ENCODE measurements at regions not wholly inside any gene's neighbourhood (a gene's known extent, or its start where the extent isn't known, plus 50 kb on each side); places are given as distances from the start of the nearest gene placed in this dataset.
"Not testable (repeated sequence)": the region's sequence is repeated elsewhere in the genome, so short reads cannot be mapped to it uniquely, and the experiment has no call there.

GRCh38 chr1:209123601-209124000, 459.9 kb upstream of the CAMK1G start:
- H3K4me1 Mint-ChIP-seq (ENCODE audit: low read depth, unreplicated experiment): no peaks in the 10 kb centered on the region
- FAIRE-seq: no peak

GRCh38 chr1:209129091-209129490, 454.4 kb upstream of the CAMK1G start:
- not testable (repeated sequence) for H3K4me1 ChIP-seq (ENCODE audit: insufficient read depth, low read length); H3K27ac ChIP-seq (ENCODE audit: low read depth, low read length); H3K9ac ChIP-seq (ENCODE audit: low read length); FAIRE-seq; H3K4me2 ChIP-seq (ENCODE audit: low read length); H3K27me3 Mint-ChIP-seq (ENCODE audit: low read depth, unreplicated experiment); H3K4me1 Mint-ChIP-seq (ENCODE audit: low read depth, unreplicated experiment); H3K9me3 Mint-ChIP-seq (ENCODE audit: unreplicated experiment); H3K36me3 Mint-ChIP-seq (ENCODE audit: low read depth, unreplicated experiment); H3K27me3 ChIP-seq (ENCODE audit: insufficient read depth, low read length); DNase-seq (ENCODE audit: low read depth); H4K20me1 ChIP-seq (ENCODE audit: insufficient read depth, low read length); H3K27ac Mint-ChIP-seq (ENCODE audit: unreplicated experiment); H2AFZ ChIP-seq (ENCODE audit: low read depth, low read length); H3K4me3 Mint-ChIP-seq (ENCODE audit: unreplicated experiment); H3K79me2 ChIP-seq (ENCODE audit: insufficient read depth, low read length); H3K4me3 ChIP-seq (ENCODE audit: insufficient read depth, low read depth, low read length); H3K36me3 ChIP-seq (ENCODE audit: insufficient read depth, low read length); H3K9me3 ChIP-seq (ENCODE audit: insufficient read depth, low read depth, low read length)

More at GRCh38 chr1:209123601-209124000, 459.9 kb upstream of the CAMK1G start:
- H3K79me2 ChIP-seq (ENCODE audit: insufficient read depth, low read length): no peaks in the 10 kb centered on the region
- Mint-ChIP-seq H3K4me3 (ENCODE audit: unreplicated experiment) (no peak overlapping the region), H3K9me3 (ENCODE audit: unreplicated experiment) (peaks cover 3% of the 10 kb centered on the region), H3K36me3 (ENCODE audit: low read depth, unreplicated experiment) (no peaks in the 10 kb centered on the region), H3K27ac (ENCODE audit: unreplicated experiment) (no peak overlapping the region), H3K27me3 (ENCODE audit: low read depth, unreplicated experiment) (no peaks in the 10 kb centered on the region)
- no peak for DNase-seq (ENCODE audit: low read depth)
- no peaks in the 10 kb centered on the region for H3K36me3 ChIP-seq (ENCODE audit: insufficient read depth, low read length)
- no peaks in the 10 kb centered on the region for H4K20me1 ChIP-seq (ENCODE audit: insufficient read depth, low read length)
- H3K9me3 ChIP-seq (ENCODE audit: insufficient read depth, low read depth, low read length): no peaks in the 10 kb centered on the region
- no peaks in the 10 kb centered on the region for H3K4me1 ChIP-seq (ENCODE audit: insufficient read depth, low read length)
- H3K9ac ChIP-seq (ENCODE audit: low read length): no peak overlapping the region
- H3K27me3 ChIP-seq (ENCODE audit: insufficient read depth, low read length): no peaks in the 10 kb centered on the region
- no peak overlapping the region for H3K4me3 ChIP-seq (ENCODE audit: insufficient read depth, low read depth, low read length)
- no peak overlapping the region for H3K4me2 ChIP-seq (ENCODE audit: low read length)
- no peak overlapping the region for H3K27ac ChIP-seq (ENCODE audit: low read depth, low read length)
- H2AFZ ChIP-seq (ENCODE audit: low read depth, low read length): no peak overlapping the region
- TF ChIP-seq EZH2 (IDR thresholded peaks at IDR 0.05; ENCODE audit: insufficient read depth, low read length) (no peak), CTCF (IDR thresholded peaks at IDR 0.05; ENCODE audit: insufficient read depth, low read depth, low read length) (no peak)

- no peaks in the 10 kb centered on the region for H3K4me1 ChIP-seq (ENCODE audit: insufficient read depth, low read length)
- no peaks in the 10 kb centered on the region for H3K9me3 ChIP-seq (ENCODE audit: insufficient read depth, low read depth, low read length)
- FAIRE-seq (no peak), DNase-seq (ENCODE audit: low read depth) (no peak)
- peaks cover 3% of the 10 kb centered on the region for H3K9me3 Mint-ChIP-seq (ENCODE audit: unreplicated experiment)
- H3K27me3 ChIP-seq (ENCODE audit: insufficient read depth, low read length): no peaks in the 10 kb centered on the region
- no peaks in the 10 kb centered on the region for H3K79me2 ChIP-seq (ENCODE audit: insufficient read depth, low read length)
- no peak overlapping the region for H3K4me2 ChIP-seq (ENCODE audit: low read length)
- peaks cover 7% of the 10 kb centered on the region for H3K4me1 Mint-ChIP-seq (ENCODE audit: low read depth, unreplicated experiment)
- H2AFZ ChIP-seq (ENCODE audit: low read depth, low read length): no peak overlapping the region
- H3K36me3 ChIP-seq (ENCODE audit: insufficient read depth, low read length): no peaks in the 10 kb centered on the region
- H3K36me3 Mint-ChIP-seq (ENCODE audit: low read depth, unreplicated experiment): no peaks in the 10 kb centered on the region
- no peak overlapping the region for H3K27ac ChIP-seq (ENCODE audit: low read depth, low read length)
- no peak overlapping the region for H3K4me3 Mint-ChIP-seq (ENCODE audit: unreplicated experiment)
- no peak overlapping the region for H3K9ac ChIP-seq (ENCODE audit: low read length)
- H3K27ac Mint-ChIP-seq (ENCODE audit: unreplicated experiment): no peak overlapping the region
- TF ChIP-seq EZH2 (IDR thresholded peaks at IDR 0.05; ENCODE audit: insufficient read depth, low read length) (no peak), CTCF (IDR thresholded peaks at IDR 0.05; ENCODE audit: insufficient read depth, low read depth, low read length) (no peak)
- H4K20me1 ChIP-seq (ENCODE audit: insufficient read depth, low read length): no peaks in the 10 kb centered on the region
- no peak overlapping the region for H3K4me3 ChIP-seq (ENCODE audit: insufficient read depth, low read depth, low read length)
- H3K27me3 Mint-ChIP-seq (ENCODE audit: low read depth, unreplicated experiment): no peaks in the 10 kb centered on the region
These were observed 452.6 kb upstream of the CAMK1G start for GRCh38 chr1:209130886-209131285.
